Caco-2 (cell line): ENCODE measurements at regions not wholly inside any gene's neighbourhood (a gene's known extent, or its start where the extent isn't known, plus 50 kb on each side); places are given as distances from the start of the nearest gene placed in this dataset.

Experiments used
- BruUV-seq: library from RNA; stranded (reverse); fragments of 400-500 nt; replicated peaks from 2 replicates; lab custom pipeline; 2021; lab: Mats Ljungman, UMichigan
- CTCF ChIA-PET: fragments of 300-600 bp; sonication (Branson Sonifier 250); formaldehyde crosslinking; loops from one replicate; lab custom pipeline; 2022; ENCODE audit warnings: antibody characterized with exemption; lab: Charles Lee
- POLR2A ChIA-PET: fragments of 300-600 bp; sonication (Branson Sonifier 250); formaldehyde crosslinking; loops from one replicate; lab custom pipeline; 2022; ENCODE audit warnings: antibody characterized with exemption; lab: Charles Lee
- DNase-seq, 2 experiments: peaks; one replicate each; pipeline versions ENCODE4 v3.0.0 to v3.0.0-alpha.2; 2020 to 2022
- H3K27me3 ChIP-seq: replicated peaks from 2 replicates; pipeline ENCODE4 v1.6.0; 2011; ENCODE audit warnings: low read length; ENCODE audit not compliant: control insufficient read depth, insufficient read depth
- H3K36me3 ChIP-seq: 2 replicates; pipeline ENCODE4 v1.5.1; 2011; ENCODE audit warnings: low read length; ENCODE audit not compliant: control insufficient read depth, insufficient read depth
- H3K4me1 ChIP-seq: fragments of 250-450 bp; sonication (Bioruptor Pico); 2 replicates; pipeline ENCODE4 v1.5.1; 2020; ENCODE audit warnings: mild to moderate bottlenecking
- H3K4me3 ChIP-seq: 2 replicates; pipeline ENCODE4 v1.5.1; 2011; ENCODE audit warnings: low read depth, mild to moderate bottlenecking, control low read depth, low read length
- H3K9me3 ChIP-seq: fragments of 250-450 bp; sonication (Bioruptor Pico); 2 replicates; pipeline ENCODE4 v1.5.1; 2020; ENCODE audit warnings: mild to moderate bottlenecking, moderate library complexity
- H3K27ac Mint-ChIP-seq: one replicate; pipeline ENCODE4 v1.8.0; 2022; ENCODE audit warnings: mixed read lengths; ENCODE audit not compliant: unreplicated experiment
- H3K27me3 Mint-ChIP-seq: one replicate; pipeline ENCODE4 v1.8.0; 2022; ENCODE audit warnings: mixed read lengths; ENCODE audit not compliant: insufficient read depth, unreplicated experiment
- H3K36me3 Mint-ChIP-seq: one replicate; pipeline ENCODE4 v1.8.0; 2022; ENCODE audit warnings: mild to moderate bottlenecking, mixed read lengths; ENCODE audit not compliant: insufficient read depth, unreplicated experiment
- H3K4me1 Mint-ChIP-seq: one replicate; pipeline ENCODE4 v1.8.0; 2022; ENCODE audit warnings: low read depth, mixed read lengths; ENCODE audit not compliant: unreplicated experiment
- H3K4me3 Mint-ChIP-seq: one replicate; pipeline ENCODE4 v1.8.0; 2022; ENCODE audit warnings: mild to moderate bottlenecking, moderate library complexity, mixed read lengths; ENCODE audit not compliant: unreplicated experiment
- H3K9me3 Mint-ChIP-seq: one replicate; pipeline ENCODE4 v1.8.0; 2022; ENCODE audit warnings: mixed read lengths; ENCODE audit not compliant: unreplicated experiment
- intact Hi-C: fragments of 100-400 bp; cut with micrococcal nuclease; formaldehyde crosslinking; loops from one replicate; pipeline ENCODE4 v1.10.0; 2022; ENCODE audit not compliant: unreplicated experiment
- TF ChIP-seq, protein P1 (sequence below), 2 experiments: fragments of 200-600 bp in 1 of 2; IDR thresholded peaks; 1 replicate in 1 of 2; 2 replicates in 1 of 2; pipeline versions ENCODE4 v1.5.1 to v1.8.0; 2011 to 2022; ENCODE audit warnings: antibody characterized with exemption in 1 of 2, control low read depth in 1 of 2, inconsistent platforms in 1 of 2, low read depth in 1 of 2, low read length in 1 of 2, mild to moderate bottlenecking in 1 of 2, moderate library complexity in 1 of 2; ENCODE audit not compliant: insufficient read depth in 1 of 2, severe bottlenecking in 1 of 2, unreplicated experiment in 1 of 2

GRCh38 chr13:48790966-48791365 is 137.2 kb downstream of the CYSLTR2 start:
- H3K27me3 Mint-ChIP-seq, result peaks cover 8% of the 10 kb centered on the region
- TF ChIP-seq, protein P1, sequence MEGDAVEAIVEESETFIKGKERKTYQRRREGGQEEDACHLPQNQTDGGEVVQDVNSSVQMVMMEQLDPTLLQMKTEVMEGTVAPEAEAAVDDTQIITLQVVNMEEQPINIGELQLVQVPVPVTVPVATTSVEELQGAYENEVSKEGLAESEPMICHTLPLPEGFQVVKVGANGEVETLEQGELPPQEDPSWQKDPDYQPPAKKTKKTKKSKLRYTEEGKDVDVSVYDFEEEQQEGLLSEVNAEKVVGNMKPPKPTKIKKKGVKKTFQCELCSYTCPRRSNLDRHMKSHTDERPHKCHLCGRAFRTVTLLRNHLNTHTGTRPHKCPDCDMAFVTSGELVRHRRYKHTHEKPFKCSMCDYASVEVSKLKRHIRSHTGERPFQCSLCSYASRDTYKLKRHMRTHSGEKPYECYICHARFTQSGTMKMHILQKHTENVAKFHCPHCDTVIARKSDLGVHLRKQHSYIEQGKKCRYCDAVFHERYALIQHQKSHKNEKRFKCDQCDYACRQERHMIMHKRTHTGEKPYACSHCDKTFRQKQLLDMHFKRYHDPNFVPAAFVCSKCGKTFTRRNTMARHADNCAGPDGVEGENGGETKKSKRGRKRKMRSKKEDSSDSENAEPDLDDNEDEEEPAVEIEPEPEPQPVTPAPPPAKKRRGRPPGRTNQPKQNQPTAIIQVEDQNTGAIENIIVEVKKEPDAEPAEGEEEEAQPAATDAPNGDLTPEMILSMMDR (IDR thresholded peaks at IDR 0.05; ENCODE audit: insufficient read depth in 1 of 2, low read depth in 1 of 2, low read length in 1 of 2, severe bottlenecking in 1 of 2, unreplicated experiment in 1 of 2), result no peak
- H3K9me3 ChIP-seq, result no peaks in the 10 kb centered on the region
- no peaks in the 10 kb centered on the region for H3K9me3 Mint-ChIP-seq
- no peak for DNase-seq
- no TSS peak for BruUV-seq
- H3K27me3 ChIP-seq, result no peaks in the 10 kb centered on the region; the same call in 1 of the 2 replicates
- no peaks in the 10 kb centered on the region for H3K4me1 ChIP-seq
- no peak overlapping the region for H3K27ac Mint-ChIP-seq
- POLR2A ChIA-PET, result no interaction called here
- H3K4me1 Mint-ChIP-seq, result no peaks in the 10 kb centered on the region
- intact Hi-C loops, result no loop called here
- CTCF ChIA-PET, result no interaction called here
- H3K4me3 Mint-ChIP-seq, result no peak overlapping the region
- H3K4me3 ChIP-seq, result no peak overlapping the region
- no peaks in the 10 kb centered on the region for H3K36me3 Mint-ChIP-seq
- no peaks in the 10 kb centered on the region for H3K36me3 ChIP-seq

DNA sequence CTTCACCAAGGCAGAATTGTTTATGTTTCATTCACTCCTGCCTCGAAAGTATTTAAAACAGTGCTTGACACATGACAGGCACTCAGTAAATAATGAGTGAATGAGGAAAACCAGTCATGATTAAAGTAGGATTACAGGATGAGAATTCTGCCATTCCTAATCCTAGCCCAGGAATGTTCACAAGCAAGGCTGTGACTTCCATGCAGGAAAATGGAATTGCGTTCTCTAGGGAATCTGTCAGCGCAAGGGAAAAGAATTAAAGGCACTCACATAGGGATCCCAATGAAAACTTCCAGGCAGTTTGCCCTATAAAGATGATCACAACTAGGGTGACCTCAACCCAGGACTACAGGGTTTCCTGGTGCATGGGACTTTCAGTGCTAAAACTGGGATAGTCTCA is 143.4 kb downstream of the CYSLTR2 start:
- Mint-ChIP-seq H3K9me3 (no peaks in the 10 kb centered on the region), H3K27me3 (peaks cover 19% of the 10 kb centered on the region), H3K4me3 (no peak overlapping the region), H3K4me1 (no peaks in the 10 kb centered on the region), H3K36me3 (no peaks in the 10 kb centered on the region), H3K27ac (no peak overlapping the region)
- CTCF ChIA-PET, result no interaction called here
- POLR2A ChIA-PET, result no interaction called here
- no TSS peak for BruUV-seq
- DNase-seq, result no peak
- Histone ChIP-seq H3K4me1 (no peaks in the 10 kb centered on the region), H3K9me3 (peaks cover 3% of the 10 kb centered on the region; the same call in 1 of the 2 replicates), H3K4me3 (no peak overlapping the region), H3K36me3 (no peaks in the 10 kb centered on the region), H3K27me3 (no peaks in the 10 kb centered on the region; the same call in 1 of the 2 replicates)
- intact Hi-C loops, result no loop called here
- TF ChIP-seq, protein P1 (IDR thresholded peaks at IDR 0.05; ENCODE audit: insufficient read depth in 1 of 2, low read depth in 1 of 2, low read length in 1 of 2, severe bottlenecking in 1 of 2, unreplicated experiment in 1 of 2), result no peak

DNA sequence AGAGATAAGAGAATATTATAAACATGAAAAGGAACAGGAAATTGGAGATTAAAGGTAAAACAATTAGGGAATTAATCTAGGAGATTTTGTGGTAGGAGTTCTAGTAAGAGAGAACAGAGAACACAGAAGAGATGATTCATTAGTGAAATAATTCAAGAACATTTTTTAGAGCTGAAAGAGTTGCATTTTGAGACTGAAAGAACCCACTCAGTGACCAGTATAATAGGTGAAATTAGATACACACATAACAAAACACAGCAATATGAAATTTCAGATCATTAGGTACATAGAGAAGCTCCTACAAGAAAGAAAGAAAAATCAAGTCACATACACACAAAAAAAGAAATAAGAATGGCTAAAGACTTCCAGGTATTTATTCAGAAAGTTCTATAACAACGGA is 144.0 kb downstream of the CYSLTR2 start:
- Mint-ChIP-seq H3K4me3 (no peak overlapping the region), H3K27me3 (peaks cover 19% of the 10 kb centered on the region), H3K27ac (no peak overlapping the region), H3K4me1 (no peaks in the 10 kb centered on the region), H3K36me3 (no peaks in the 10 kb centered on the region), H3K9me3 (no peaks in the 10 kb centered on the region)
- H3K27me3 ChIP-seq, result no peaks in the 10 kb centered on the region; the same call in 1 of the 2 replicates
- DNase-seq, result no peak
- intact Hi-C loops, result no loop called here
- no peaks in the 10 kb centered on the region for H3K36me3 ChIP-seq
- TF ChIP-seq, protein P1 (IDR thresholded peaks at IDR 0.05; ENCODE audit: insufficient read depth in 1 of 2, low read depth in 1 of 2, low read length in 1 of 2, severe bottlenecking in 1 of 2, unreplicated experiment in 1 of 2), result no peak
- CTCF ChIA-PET, result no interaction called here
- BruUV-seq, result no TSS peak
- H3K9me3 ChIP-seq, result peaks cover 3% of the 10 kb centered on the region; the same call in 1 of the 2 replicates
- H3K4me1 ChIP-seq, result no peaks in the 10 kb centered on the region
- POLR2A ChIA-PET, result no interaction called here
- no peak overlapping the region for H3K4me3 ChIP-seq
